Coronary artery (tissue), 2 donors: ENCODE measurements at regions not wholly inside any gene's neighbourhood (a gene's known extent, or its start where the extent isn't known, plus 50 kb on each side); places are given as distances from the start of the nearest gene placed in this dataset.

Source experiments
- DNase-seq: peaks from one replicate; pipeline ENCODE4 v3.0.0-alpha.2; 2017; ENCODE audit warnings: low spot score
- H3K27ac ChIP-seq, 2 donors: fragments of 200-600 bp; sonication (generic); one replicate each; pipeline ENCODE4 v1.5.1; 2016 to 2019
- H3K4me3 ChIP-seq: fragments of 200-600 bp; sonication (generic); 2 replicates; pipeline ENCODE4 v1.5.1; 2016; ENCODE audit warnings: mild to moderate bottlenecking, moderate library complexity
- TF ChIP-seq, protein P1 (sequence below): fragments of 200-600 bp; sonication (generic); IDR thresholded peaks from one replicate; pipeline ENCODE4 v1.5.1; 2019; ENCODE audit warnings: antibody characterized with exemption

- Histone ChIP-seq H3K4me3 (no peak overlapping the region), H3K27ac (no peak overlapping the region)
- DNase-seq, result no peak
- TF ChIP-seq, protein P1, sequence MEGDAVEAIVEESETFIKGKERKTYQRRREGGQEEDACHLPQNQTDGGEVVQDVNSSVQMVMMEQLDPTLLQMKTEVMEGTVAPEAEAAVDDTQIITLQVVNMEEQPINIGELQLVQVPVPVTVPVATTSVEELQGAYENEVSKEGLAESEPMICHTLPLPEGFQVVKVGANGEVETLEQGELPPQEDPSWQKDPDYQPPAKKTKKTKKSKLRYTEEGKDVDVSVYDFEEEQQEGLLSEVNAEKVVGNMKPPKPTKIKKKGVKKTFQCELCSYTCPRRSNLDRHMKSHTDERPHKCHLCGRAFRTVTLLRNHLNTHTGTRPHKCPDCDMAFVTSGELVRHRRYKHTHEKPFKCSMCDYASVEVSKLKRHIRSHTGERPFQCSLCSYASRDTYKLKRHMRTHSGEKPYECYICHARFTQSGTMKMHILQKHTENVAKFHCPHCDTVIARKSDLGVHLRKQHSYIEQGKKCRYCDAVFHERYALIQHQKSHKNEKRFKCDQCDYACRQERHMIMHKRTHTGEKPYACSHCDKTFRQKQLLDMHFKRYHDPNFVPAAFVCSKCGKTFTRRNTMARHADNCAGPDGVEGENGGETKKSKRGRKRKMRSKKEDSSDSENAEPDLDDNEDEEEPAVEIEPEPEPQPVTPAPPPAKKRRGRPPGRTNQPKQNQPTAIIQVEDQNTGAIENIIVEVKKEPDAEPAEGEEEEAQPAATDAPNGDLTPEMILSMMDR, result no peak
Measured at GRCh38 chr1:55592122-55592521, 377.0 kb upstream of the USP24 start.

GRCh38 chr1:55589671-55590297 lies 374.6 kb upstream of the USP24 start:
- peak overlapping the region; percentile 81 to 90 for H3K27ac ChIP-seq
- TF ChIP-seq, protein P1, result no peak
- H3K4me3 ChIP-seq, result peak overlapping the region; percentile 39
- DNase-seq, result no peak

- no peak for DNase-seq
- Histone ChIP-seq H3K4me3 (no peak overlapping the region), H3K27ac (peak overlapping the region; percentile 3 to 90)
- TF ChIP-seq, protein P1, result no peak
Measured at GRCh38 chr1:55588309-55588708, 373.1 kb upstream of the USP24 start.

DNA sequence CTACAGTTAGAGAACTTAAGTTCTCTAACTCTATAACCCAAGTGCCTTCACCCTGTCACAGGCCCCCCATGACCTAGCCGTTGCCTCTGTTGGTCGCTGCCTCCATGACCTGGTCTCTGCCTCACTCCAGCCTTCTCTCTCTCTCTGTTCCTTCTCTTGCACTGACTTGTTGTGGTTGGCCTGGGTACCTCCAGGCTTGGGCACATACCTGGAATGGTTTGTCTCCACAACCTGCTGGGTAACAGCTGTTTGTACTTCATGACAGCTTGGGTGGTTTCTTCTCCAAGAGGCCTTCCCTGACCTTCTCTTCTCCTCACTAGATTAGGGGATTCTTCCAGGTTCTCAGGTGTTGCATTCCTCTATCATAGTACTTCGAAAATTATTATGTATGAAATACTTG lies 371.6 kb upstream of the USP24 start:
- no peak for DNase-seq
- no peak overlapping the region for H3K4me3 ChIP-seq
- H3K27ac ChIP-seq, result peak overlapping the region in 1 of 2 donors; percentile 14
- TF ChIP-seq, protein P1, result no peak

DNA sequence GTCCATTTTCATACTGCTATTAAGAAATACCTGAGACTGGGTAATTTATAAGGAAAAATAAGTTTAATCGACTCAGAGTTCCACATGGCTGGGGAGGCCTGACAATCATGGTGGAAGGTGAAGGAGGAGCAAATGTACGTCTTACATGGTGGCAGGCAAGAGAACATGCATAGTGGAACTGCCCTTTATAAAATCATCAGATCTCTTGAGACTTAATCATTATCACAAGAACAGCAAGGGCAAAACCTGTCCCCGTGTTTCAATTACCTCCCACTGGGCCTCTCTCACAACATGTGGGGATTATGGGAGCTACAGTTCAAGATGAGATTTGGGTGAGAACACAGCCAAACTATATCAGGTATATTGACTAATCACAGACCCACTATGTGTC lies 370.2 kb upstream of the USP24 start:
- DNase-seq, result no peak
- TF ChIP-seq, protein P1, result no peak
- Histone ChIP-seq H3K27ac (peak overlapping the region in 1 of 2 donors; percentile 68), H3K4me3 (no peak overlapping the region)

- peak overlapping the region in 1 of 2 donors; percentile 68 for H3K27ac ChIP-seq
- H3K4me3 ChIP-seq, result no peak overlapping the region
- TF ChIP-seq, protein P1, result no peak
- no peak for DNase-seq
Measured at GRCh38 chr1:55584526-55585401, 369.6 kb upstream of the USP24 start.

DNA sequence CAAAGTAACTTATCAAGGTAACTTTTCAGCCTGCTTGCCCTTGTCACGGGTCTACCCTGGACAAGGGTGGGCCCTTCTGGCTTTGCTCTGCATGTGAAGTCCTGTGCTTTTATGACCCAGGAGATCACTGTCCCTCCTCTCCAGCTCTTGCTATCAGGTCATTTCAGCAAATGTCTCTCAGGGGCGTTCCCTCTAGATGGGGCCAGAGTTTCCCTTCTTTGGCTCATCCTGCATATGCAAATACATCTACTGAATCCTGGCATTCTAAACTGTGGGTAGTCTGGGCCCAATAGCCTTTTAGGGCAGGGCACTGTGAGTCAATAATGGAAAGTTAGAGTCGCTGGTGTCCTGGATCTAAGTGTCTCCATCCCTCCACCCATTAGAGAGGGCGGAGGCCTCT lies 366.9 kb upstream of the USP24 start:
- Histone ChIP-seq H3K4me3 (no peak overlapping the region), H3K27ac (peak overlapping the region; percentile 57 to 69)
- TF ChIP-seq, protein P1, result no peak
- no peak for DNase-seq
